Left ventricle myocardium inferior (tissue), 1 donor: ENCODE measurements at regions not wholly inside any gene's neighbourhood (a gene's known extent, or its start where the extent isn't known, plus 50 kb on each side); places are given as distances from the start of the nearest gene placed in this dataset.
A peak's percentile ranks its signal among the peaks of the same experiment; 100 is the strongest.

ENCODE experiments used
- DNase-seq: peaks from one replicate; pipeline ENCODE4 v3.0.0-alpha.2; 2020
- H3K27ac ChIP-seq: fragments of 200-600 bp; replicated peaks from 2 replicates; pipeline ENCODE4 v1.8.0; 2021
- H3K27me3 ChIP-seq: fragments of 200-600 bp; 2 replicates; pipeline ENCODE4 v1.8.0; 2021; ENCODE audit warnings: low read depth
- H3K36me3 ChIP-seq: fragments of 200-600 bp; 2 replicates; pipeline ENCODE4 v1.8.0; 2021
- H3K4me1 ChIP-seq: fragments of 200-600 bp; 2 replicates; pipeline ENCODE4 v1.8.0; 2021
- H3K4me3 ChIP-seq: fragments of 200-600 bp; 2 replicates; pipeline ENCODE4 v1.8.0; 2021; ENCODE audit warnings: mild to moderate bottlenecking, moderate library complexity
- H3K9me3 ChIP-seq: fragments of 200-600 bp; replicated peaks from 2 replicates; pipeline ENCODE4 v1.8.0; 2021
- intact Hi-C: fragments of 100-400 bp; cut with micrococcal nuclease; formaldehyde crosslinking; loops from one replicate; pipeline ENCODE4 v1.11.0; 2022
- TF ChIP-seq, protein P1 (sequence below): fragments of 200-600 bp; IDR thresholded peaks from 2 replicates; pipeline ENCODE4 v1.8.0; 2021; ENCODE audit warnings: antibody characterized with exemption, mild to moderate bottlenecking, borderline replicate concordance
- donor health status: DM: no; HTN: yes; CAD: no; lungs with severe emphysema.

DNA sequence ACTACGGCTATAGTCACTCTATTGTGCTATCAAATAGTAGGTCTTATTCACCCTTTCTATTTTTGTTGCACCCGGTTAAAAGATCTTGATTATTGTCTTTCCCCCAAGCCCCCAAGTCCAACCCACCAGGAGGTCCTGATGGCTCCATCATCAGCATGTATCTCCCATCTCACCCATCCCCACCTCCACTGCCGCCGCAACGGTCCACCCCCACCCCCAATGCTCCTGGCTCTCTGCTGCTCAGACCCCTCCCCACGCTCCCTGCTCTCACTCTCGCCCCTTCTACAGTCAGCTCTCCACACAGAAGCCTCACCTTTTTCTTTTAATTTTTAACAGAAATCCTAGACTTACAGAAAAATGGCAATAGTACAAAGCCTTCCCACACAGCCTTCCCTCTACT is 51.5 kb upstream of the SH3PXD2B start:
- Histone ChIP-seq H3K4me1 (peaks cover 45% of the 10 kb centered on the region), H3K4me3 (no peak overlapping the region), H3K36me3 (no peaks in the 10 kb centered on the region), H3K9me3 (peaks cover 3% of the 10 kb centered on the region), H3K27ac (peak overlapping the region; percentile 92), H3K27me3 (no peaks in the 10 kb centered on the region)
- DNase-seq = no peak
- TF ChIP-seq, protein P1, sequence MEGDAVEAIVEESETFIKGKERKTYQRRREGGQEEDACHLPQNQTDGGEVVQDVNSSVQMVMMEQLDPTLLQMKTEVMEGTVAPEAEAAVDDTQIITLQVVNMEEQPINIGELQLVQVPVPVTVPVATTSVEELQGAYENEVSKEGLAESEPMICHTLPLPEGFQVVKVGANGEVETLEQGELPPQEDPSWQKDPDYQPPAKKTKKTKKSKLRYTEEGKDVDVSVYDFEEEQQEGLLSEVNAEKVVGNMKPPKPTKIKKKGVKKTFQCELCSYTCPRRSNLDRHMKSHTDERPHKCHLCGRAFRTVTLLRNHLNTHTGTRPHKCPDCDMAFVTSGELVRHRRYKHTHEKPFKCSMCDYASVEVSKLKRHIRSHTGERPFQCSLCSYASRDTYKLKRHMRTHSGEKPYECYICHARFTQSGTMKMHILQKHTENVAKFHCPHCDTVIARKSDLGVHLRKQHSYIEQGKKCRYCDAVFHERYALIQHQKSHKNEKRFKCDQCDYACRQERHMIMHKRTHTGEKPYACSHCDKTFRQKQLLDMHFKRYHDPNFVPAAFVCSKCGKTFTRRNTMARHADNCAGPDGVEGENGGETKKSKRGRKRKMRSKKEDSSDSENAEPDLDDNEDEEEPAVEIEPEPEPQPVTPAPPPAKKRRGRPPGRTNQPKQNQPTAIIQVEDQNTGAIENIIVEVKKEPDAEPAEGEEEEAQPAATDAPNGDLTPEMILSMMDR = no peak
- intact Hi-C loops = no loop called here

DNA sequence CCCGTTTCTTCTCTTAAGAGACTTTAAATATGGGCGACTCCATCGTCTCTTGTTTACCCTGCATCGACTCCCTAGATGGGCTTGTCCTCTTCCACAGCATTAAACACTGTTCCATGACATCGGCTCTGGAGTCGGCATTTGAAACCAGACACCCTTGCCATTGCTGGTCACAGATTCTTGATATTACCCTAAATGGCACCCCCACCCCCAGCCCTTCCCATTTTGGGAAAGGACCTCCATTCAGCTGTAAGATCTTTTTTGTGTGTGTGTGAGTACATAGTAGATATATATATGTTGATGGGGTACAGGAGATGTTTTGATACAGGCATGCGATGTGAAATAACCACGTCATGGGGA is 51.1 kb upstream of the SH3PXD2B start:
- Histone ChIP-seq H3K4me1 (peaks cover 45% of the 10 kb centered on the region), H3K36me3 (no peaks in the 10 kb centered on the region), H3K27ac (peak overlapping the region; percentile 92), H3K4me3 (no peak overlapping the region), H3K9me3 (no peaks in the 10 kb centered on the region), H3K27me3 (no peaks in the 10 kb centered on the region)
- intact Hi-C loops = no loop called here
- TF ChIP-seq, protein P1 = no peak
- DNase-seq = no peak

DNA sequence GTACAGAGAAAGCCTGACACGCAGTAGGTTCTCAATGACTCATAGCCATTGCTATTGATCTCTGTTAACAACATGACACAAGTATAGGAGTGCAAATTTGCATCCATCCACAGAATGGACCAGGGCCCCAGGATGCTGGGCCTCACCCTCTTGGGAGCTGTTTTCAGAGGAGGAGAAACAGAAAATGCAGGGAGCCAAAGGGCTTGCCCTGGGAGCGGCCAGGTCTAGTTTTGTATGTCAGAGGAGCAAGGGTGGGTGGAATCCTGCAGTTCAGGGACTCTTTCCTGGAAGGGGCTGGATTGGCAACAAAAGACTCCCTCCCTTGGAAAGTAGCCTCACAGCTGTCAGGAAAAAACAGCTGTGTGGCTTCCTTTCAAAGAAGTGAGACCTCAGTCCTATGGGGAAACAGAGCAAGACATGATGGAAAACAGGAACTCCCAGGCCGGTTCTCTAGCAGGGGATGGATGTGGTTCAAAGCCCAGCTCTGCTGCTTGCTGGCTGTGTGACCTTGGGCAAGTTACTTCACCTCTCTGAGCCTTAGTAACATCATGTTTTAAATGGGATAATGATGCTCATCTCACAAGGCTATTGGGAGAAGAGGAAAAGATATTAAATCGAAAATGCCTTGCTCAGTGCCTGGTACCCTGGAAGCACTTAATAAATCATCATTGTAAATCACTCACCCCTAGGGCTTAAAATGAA is 50.5 kb upstream of the SH3PXD2B start:
- Histone ChIP-seq H3K27ac (peak overlapping the region; percentile 92), H3K27me3 (no peaks in the 10 kb centered on the region), H3K4me3 (no peak overlapping the region), H3K4me1 (peaks cover 45% of the 10 kb centered on the region), H3K9me3 (no peaks in the 10 kb centered on the region), H3K36me3 (no peaks in the 10 kb centered on the region)
- intact Hi-C loops = no loop called here
- peak; percentile 64 for DNase-seq
- TF ChIP-seq, protein P1 = no peak

DNA sequence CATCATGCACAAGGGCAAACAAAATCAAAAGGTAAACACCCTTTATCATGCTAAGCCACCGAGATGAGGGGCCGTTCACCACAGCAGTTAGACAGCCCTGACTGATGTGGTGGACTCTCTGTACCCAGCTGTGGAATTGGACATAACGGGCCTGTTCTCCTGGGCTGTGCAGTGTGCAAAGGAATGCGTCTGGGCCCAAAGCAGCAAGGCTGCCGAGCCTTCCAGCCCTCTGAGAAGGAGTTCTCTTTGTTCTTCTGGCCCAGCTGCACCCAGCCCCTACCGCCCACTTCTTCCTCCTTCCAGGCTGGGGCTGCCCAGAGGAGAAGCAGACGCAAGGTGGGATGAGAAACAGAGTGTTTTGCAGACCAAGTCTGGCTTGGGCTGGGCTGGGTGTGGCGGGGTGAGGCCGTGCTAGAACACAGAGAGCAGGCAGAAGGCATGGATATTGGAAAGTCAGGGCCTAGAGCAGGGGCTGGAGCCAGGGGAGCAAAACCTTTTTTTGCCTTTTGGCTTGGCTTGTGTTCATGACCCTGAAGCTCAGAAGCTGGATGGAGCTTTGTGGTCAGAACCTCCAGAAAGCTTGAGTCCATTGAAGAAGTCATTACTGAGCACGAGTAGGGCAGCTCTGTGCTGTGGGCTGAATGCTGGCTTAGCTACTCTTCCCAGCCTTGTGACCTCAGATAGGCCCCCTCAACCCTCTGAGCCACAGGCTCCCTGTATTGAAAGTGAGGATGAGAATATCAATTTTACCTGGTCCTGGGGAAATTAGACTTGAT is 49.8 kb upstream of the SH3PXD2B start:
- peak; percentile 85 for DNase-seq
- H3K27me3 ChIP-seq = no peaks in the 10 kb centered on the region
- peaks cover 45% of the 10 kb centered on the region for H3K4me1 ChIP-seq
- no peaks in the 10 kb centered on the region for H3K36me3 ChIP-seq
- no peak overlapping the region for H3K4me3 ChIP-seq
- no peaks in the 10 kb centered on the region for H3K9me3 ChIP-seq
- TF ChIP-seq, protein P1 = no peak
- intact Hi-C loops = no loop called here
- H3K27ac ChIP-seq = peak overlapping the region; percentile 92
